ENCODE measurements at regions not wholly inside any gene's neighbourhood (a gene's known extent, or its start where the extent isn't known, plus 50 kb on each side); places are given as distances from the start of the nearest gene placed in this dataset.

DNA sequence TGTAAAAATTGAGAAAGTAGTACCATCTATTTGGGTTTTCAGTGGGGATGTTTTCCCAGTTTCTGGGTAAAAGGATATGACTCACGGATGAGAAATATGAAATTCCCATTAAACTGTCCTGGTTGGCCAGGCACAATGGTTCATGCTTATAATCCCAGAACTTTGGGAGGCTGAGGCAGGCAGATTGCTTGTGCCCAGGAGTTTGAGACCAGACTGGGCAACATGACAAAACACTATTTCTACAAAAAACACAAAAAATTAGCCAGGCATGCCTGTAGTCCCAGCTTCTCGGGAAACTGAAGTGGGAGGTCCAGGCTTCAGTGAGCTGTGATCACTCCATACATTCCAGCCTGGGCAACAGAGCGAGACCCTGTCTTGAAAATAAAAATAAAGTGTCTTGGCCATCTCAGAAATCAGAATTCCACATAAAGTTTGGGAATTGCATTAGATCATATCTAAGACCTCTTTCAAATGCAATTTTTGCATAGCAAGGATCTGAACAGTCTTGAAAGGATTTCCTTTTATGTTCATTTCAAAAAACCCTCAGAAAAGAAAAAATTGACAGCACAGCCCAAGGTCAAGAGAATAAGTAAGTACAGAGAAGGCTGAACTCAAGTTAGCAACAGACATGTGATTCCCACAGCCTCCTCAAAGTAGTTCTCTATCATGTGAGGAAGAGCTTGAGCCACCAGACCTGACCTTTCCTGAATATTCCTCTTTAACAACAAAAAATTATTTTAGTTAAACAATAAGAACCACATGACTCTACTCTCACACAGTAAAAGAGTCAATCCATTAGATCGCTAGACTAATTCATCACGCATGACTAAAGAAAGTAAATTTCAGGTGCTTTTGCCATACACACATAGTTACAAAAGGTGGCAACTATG is 141.5 kb upstream of the CAV2 start:
- Histone ChIP-seq H2AFZ (ENCODE audit: low read depth) (no peak overlapping the region), H3K27ac (no peak overlapping the region), H3K4me2 (no peak overlapping the region), H3K27me3 (ENCODE audit: insufficient read depth, low read depth) (no peaks in the 10 kb centered on the region), H3K79me2 (ENCODE audit: insufficient read depth, low read depth) (no peaks in the 10 kb centered on the region), H4K20me1 (ENCODE audit: insufficient read depth) (no peaks in the 10 kb centered on the region), H3K4me1 (ENCODE audit: low read depth, poor library complexity, severe bottlenecking) (no peaks in the 10 kb centered on the region), H3K4me3 (IDR thresholded peaks at IDR 0.05; ENCODE audit: insufficient read depth, low read depth, low read length) (no peak overlapping the region), H3K9ac (no peak overlapping the region), H3K36me3 (ENCODE audit: insufficient read depth) (no peaks in the 10 kb centered on the region; the same call in 1 of the 2 replicates)
- TF ChIP-seq, protein P1, sequence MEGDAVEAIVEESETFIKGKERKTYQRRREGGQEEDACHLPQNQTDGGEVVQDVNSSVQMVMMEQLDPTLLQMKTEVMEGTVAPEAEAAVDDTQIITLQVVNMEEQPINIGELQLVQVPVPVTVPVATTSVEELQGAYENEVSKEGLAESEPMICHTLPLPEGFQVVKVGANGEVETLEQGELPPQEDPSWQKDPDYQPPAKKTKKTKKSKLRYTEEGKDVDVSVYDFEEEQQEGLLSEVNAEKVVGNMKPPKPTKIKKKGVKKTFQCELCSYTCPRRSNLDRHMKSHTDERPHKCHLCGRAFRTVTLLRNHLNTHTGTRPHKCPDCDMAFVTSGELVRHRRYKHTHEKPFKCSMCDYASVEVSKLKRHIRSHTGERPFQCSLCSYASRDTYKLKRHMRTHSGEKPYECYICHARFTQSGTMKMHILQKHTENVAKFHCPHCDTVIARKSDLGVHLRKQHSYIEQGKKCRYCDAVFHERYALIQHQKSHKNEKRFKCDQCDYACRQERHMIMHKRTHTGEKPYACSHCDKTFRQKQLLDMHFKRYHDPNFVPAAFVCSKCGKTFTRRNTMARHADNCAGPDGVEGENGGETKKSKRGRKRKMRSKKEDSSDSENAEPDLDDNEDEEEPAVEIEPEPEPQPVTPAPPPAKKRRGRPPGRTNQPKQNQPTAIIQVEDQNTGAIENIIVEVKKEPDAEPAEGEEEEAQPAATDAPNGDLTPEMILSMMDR (conservative IDR thresholded peaks at IDR 0.05; ENCODE audit: low read depth, low read length): no peak

DNA sequence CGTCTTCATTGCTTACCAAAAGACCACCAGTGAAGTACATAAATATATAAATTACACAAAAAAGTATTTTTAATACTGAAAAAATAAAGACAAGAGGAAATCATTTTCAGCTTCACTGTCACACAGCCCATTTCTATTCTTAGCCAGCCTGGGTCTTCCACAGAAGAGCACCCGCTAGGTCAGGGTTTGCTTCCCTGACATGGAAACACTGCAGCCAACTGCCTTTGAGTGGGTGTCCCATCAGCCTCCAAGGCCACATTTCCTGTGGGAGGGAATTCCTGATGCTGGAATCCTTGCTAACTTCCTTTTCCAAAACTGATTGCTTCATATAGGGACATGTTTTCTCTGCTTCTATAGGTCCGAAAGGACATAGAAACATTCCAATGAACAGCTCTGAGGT is 137.8 kb upstream of the CAV2 start:
- H4K20me1 ChIP-seq (ENCODE audit: insufficient read depth): no peaks in the 10 kb centered on the region
- H3K27me3 ChIP-seq (ENCODE audit: insufficient read depth, low read depth): no peaks in the 10 kb centered on the region
- H3K79me2 ChIP-seq (ENCODE audit: insufficient read depth, low read depth): no peaks in the 10 kb centered on the region
- H3K4me2 ChIP-seq: no peak overlapping the region
- no peaks in the 10 kb centered on the region; the same call in 1 of the 2 replicates for H3K36me3 ChIP-seq (ENCODE audit: insufficient read depth)
- H3K9ac ChIP-seq: no peak overlapping the region
- H3K27ac ChIP-seq: no peak overlapping the region
- H3K4me1 ChIP-seq (ENCODE audit: low read depth, poor library complexity, severe bottlenecking): no peaks in the 10 kb centered on the region
- H3K4me3 ChIP-seq (IDR thresholded peaks at IDR 0.05; ENCODE audit: insufficient read depth, low read depth, low read length): no peak overlapping the region
- TF ChIP-seq, protein P1 (conservative IDR thresholded peaks at IDR 0.05; ENCODE audit: low read depth, low read length): no peak
- no peak overlapping the region for H2AFZ ChIP-seq (ENCODE audit: low read depth)

DNA sequence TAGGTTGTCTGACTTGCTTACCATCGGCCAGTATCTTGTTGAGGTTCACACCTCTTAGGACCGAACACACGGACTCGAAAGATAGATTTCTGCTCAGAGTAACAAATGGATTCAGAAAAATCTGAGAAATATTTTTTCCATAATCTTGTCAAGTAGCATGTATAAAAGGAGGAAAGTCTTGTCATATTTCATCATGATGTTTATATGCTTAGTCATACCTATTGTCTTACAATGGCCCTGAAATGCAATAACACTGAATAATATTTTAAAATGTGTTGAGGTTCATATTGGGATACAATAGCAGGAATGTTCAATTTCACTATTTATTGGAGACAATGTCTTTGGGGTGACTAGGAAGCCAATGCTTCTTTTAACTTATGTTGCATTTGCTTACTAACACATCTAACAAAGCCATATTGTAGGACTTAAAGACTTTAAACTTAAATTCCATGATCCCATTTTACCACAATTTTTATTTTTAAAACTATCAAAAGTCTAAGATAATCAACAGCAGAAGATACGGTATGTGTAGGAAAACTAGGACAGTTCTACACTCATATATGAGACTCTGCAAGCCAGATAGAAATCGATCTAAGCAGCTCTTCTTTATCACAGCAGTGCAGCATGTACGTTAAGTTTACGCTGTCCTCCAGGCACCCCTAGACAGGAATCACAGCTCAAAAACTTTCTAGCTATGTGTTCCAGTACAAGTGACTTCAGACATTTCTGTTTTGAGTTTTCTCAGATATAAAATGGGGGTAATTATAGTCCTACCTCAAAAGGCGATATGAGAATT is 135.7 kb upstream of the CAV2 start:
- H3K4me3 ChIP-seq (IDR thresholded peaks at IDR 0.05; ENCODE audit: insufficient read depth, low read depth, low read length): no peak overlapping the region
- H2AFZ ChIP-seq (ENCODE audit: low read depth): no peak overlapping the region
- TF ChIP-seq, protein P1 (conservative IDR thresholded peaks at IDR 0.05; ENCODE audit: low read depth, low read length): no peak
- no peaks in the 10 kb centered on the region for H3K4me1 ChIP-seq (ENCODE audit: low read depth, poor library complexity, severe bottlenecking)
- no peak overlapping the region for H3K27ac ChIP-seq
- H3K27me3 ChIP-seq (ENCODE audit: insufficient read depth, low read depth): no peaks in the 10 kb centered on the region
- H3K4me2 ChIP-seq: no peak overlapping the region
- H3K36me3 ChIP-seq (ENCODE audit: insufficient read depth): no peaks in the 10 kb centered on the region; the same call in 1 of the 2 replicates
- no peaks in the 10 kb centered on the region for H4K20me1 ChIP-seq (ENCODE audit: insufficient read depth)
- no peak overlapping the region for H3K9ac ChIP-seq
- no peaks in the 10 kb centered on the region for H3K79me2 ChIP-seq (ENCODE audit: insufficient read depth, low read depth)

DNA sequence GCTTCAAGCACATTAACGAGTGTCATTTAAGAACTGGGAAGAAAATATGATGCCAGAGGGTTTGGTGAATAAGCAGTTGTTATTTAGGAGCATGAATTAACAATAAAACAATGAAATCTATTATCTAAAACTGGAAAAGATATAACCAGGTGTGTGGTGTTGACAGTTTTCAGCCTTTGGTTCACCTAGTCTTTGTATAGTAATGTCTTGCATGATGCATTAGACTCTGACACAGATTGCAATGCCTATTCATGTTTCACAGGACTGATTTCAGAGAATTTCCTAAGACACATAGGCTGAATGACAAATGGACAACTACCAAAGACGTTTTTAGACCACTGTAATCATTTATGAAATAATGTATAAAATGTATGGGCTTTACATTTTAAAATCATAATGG is 135.1 kb upstream of the CAV2 start:
- Histone ChIP-seq H3K27ac (no peak overlapping the region), H3K27me3 (ENCODE audit: insufficient read depth, low read depth) (no peaks in the 10 kb centered on the region), H3K36me3 (ENCODE audit: insufficient read depth) (no peaks in the 10 kb centered on the region; the same call in 1 of the 2 replicates), H3K9ac (no peak overlapping the region), H3K79me2 (ENCODE audit: insufficient read depth, low read depth) (no peaks in the 10 kb centered on the region), H3K4me2 (no peak overlapping the region), H3K4me3 (IDR thresholded peaks at IDR 0.05; ENCODE audit: insufficient read depth, low read depth, low read length) (no peak overlapping the region), H3K4me1 (ENCODE audit: low read depth, poor library complexity, severe bottlenecking) (no peaks in the 10 kb centered on the region), H4K20me1 (ENCODE audit: insufficient read depth) (no peaks in the 10 kb centered on the region), H2AFZ (ENCODE audit: low read depth) (no peak overlapping the region)
- TF ChIP-seq, protein P1 (conservative IDR thresholded peaks at IDR 0.05; ENCODE audit: low read depth, low read length): no peak
